ENCODE measurements at regions not wholly inside any gene's neighbourhood (a gene's known extent, or its start where the extent isn't known, plus 50 kb on each side); places are given as distances from the start of the nearest gene placed in this dataset.

- no peak for DNase-seq (ENCODE audit: low read depth)
Measured at GRCh38 chr11:29959488-29959887, 57.3 kb downstream of the KCNA4 start.

- no peak for DNase-seq (ENCODE audit: low read depth)
Measured at GRCh38 chr11:29957431-29957830, 59.4 kb downstream of the KCNA4 start.

- no peak for DNase-seq (ENCODE audit: low read depth)
Measured at GRCh38 chr11:29956076-29956556, 60.7 kb downstream of the KCNA4 start.

- DNase-seq (ENCODE audit: low read depth), result no peak
Measured at GRCh38 chr11:29943347-29943746, 73.5 kb downstream of the KCNA4 start.

- no peak for DNase-seq (ENCODE audit: low read depth)
Measured at GRCh38 chr11:29937526-29937925, 79.3 kb downstream of the KCNA4 start.

GRCh38 chr11:29934115-29934638, 82.7 kb downstream of the KCNA4 start:
- no peak for DNase-seq (ENCODE audit: low read depth)

GRCh38 chr11:29916040-29916439, 100.8 kb downstream of the KCNA4 start:
- no peak for DNase-seq (ENCODE audit: low read depth)

- no peak for DNase-seq (ENCODE audit: low read depth)
Measured at GRCh38 chr11:29914203-29914930, 102.5 kb downstream of the KCNA4 start.

- no peak for DNase-seq (ENCODE audit: low read depth)
Measured at GRCh38 chr11:29913352-29913751, 103.5 kb downstream of the KCNA4 start.

- DNase-seq (ENCODE audit: low read depth), result no peak
Measured at GRCh38 chr11:29900382-29900781, 116.4 kb downstream of the KCNA4 start.

- no peak for DNase-seq (ENCODE audit: low read depth)
Measured at GRCh38 chr11:29879560-29879959, 137.3 kb downstream of the KCNA4 start.

- no peak for DNase-seq (ENCODE audit: low read depth)
Measured at GRCh38 chr11:29876192-29876591, 140.6 kb downstream of the KCNA4 start.

- DNase-seq (ENCODE audit: low read depth), result no peak
Measured at GRCh38 chr11:29847219-29847618, 169.6 kb downstream of the KCNA4 start.

- DNase-seq (ENCODE audit: low read depth), result no peak
Measured at GRCh38 chr11:29844701-29845379, 172.0 kb downstream of the KCNA4 start.

GRCh38 chr11:29844031-29844430, 172.8 kb downstream of the KCNA4 start:
- no peak for DNase-seq (ENCODE audit: low read depth)

GRCh38 chr11:29842061-29842460, 174.8 kb downstream of the KCNA4 start:
- no peak for DNase-seq (ENCODE audit: low read depth)

- DNase-seq (ENCODE audit: low read depth), result no peak
Measured at GRCh38 chr11:29826878-29827277, 190.0 kb downstream of the KCNA4 start.

GRCh38 chr11:29816359-29816758, 200.5 kb downstream of the KCNA4 start:
- DNase-seq (ENCODE audit: low read depth), result no peak

- no peak for DNase-seq (ENCODE audit: low read depth)
Measured at GRCh38 chr11:29809121-29809520, 207.7 kb downstream of the KCNA4 start.

GRCh38 chr11:29802522-29802921, 214.3 kb downstream of the KCNA4 start:
- no peak for DNase-seq (ENCODE audit: low read depth)

- no peak for DNase-seq (ENCODE audit: low read depth)
Measured at GRCh38 chr11:29801561-29801960, 215.3 kb downstream of the KCNA4 start.

- DNase-seq (ENCODE audit: low read depth), result no peak
Measured at GRCh38 chr11:29786092-29786491, 230.7 kb downstream of the KCNA4 start.

GRCh38 chr11:29783506-29783905, 233.3 kb downstream of the KCNA4 start:
- DNase-seq (ENCODE audit: low read depth), result no peak
